ENCODE measurements at regions not wholly inside any gene's neighbourhood (a gene's known extent, or its start where the extent isn't known, plus 50 kb on each side); places are given as distances from the start of the nearest gene placed in this dataset.

GRCh38 chr5:44871401-44871800 is 62.7 kb downstream of the MRPS30 start:
- Histone ChIP-seq H3K36me3 (replicated peaks; ENCODE audit: insufficient read depth, low read length) (no peaks in the 10 kb centered on the region), H3K79me2 (ENCODE audit: low read length) (no peaks in the 10 kb centered on the region), H3K9me2 (replicated peaks; ENCODE audit: insufficient read depth, low read length) (no peaks in the 10 kb centered on the region), H3K9me3 (replicated peaks; ENCODE audit: insufficient read depth, low read length) (no peaks in the 10 kb centered on the region), H3K9ac (ENCODE audit: low read length) (no peak overlapping the region), H3K27ac (ENCODE audit: low read length) (no peak overlapping the region), H3K27me3 (replicated peaks; ENCODE audit: insufficient read depth, low read length) (no peaks in the 10 kb centered on the region), H4K20me1 (ENCODE audit: insufficient read depth, low read length) (no peaks in the 10 kb centered on the region), H2AFZ (ENCODE audit: low read length) (no peak overlapping the region), H3K4me2 (ENCODE audit: low read depth, low read length) (no peak overlapping the region), H3K4me1 (ENCODE audit: low read length) (peaks cover 10% of the 10 kb centered on the region), H3F3A (ENCODE audit: insufficient read depth, low read length) (peaks cover 8% of the 10 kb centered on the region; the same call in 1 of the 2 replicates), H3K4me3 (ENCODE audit: low read length) (no peak overlapping the region)
- DNase-seq: no peak
- TF ChIP-seq EZH2phosphoT487 (IDR thresholded peaks at IDR 0.05; ENCODE audit: low read length) (no peak), EZH2 (optimal IDR thresholded peaks at IDR 0.05; ENCODE audit: low read depth, low read length) (no peak)
- TF ChIP-seq, protein P1, sequence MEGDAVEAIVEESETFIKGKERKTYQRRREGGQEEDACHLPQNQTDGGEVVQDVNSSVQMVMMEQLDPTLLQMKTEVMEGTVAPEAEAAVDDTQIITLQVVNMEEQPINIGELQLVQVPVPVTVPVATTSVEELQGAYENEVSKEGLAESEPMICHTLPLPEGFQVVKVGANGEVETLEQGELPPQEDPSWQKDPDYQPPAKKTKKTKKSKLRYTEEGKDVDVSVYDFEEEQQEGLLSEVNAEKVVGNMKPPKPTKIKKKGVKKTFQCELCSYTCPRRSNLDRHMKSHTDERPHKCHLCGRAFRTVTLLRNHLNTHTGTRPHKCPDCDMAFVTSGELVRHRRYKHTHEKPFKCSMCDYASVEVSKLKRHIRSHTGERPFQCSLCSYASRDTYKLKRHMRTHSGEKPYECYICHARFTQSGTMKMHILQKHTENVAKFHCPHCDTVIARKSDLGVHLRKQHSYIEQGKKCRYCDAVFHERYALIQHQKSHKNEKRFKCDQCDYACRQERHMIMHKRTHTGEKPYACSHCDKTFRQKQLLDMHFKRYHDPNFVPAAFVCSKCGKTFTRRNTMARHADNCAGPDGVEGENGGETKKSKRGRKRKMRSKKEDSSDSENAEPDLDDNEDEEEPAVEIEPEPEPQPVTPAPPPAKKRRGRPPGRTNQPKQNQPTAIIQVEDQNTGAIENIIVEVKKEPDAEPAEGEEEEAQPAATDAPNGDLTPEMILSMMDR (IDR thresholded peaks at IDR 0.05; ENCODE audit: low read length): no peak

DNA sequence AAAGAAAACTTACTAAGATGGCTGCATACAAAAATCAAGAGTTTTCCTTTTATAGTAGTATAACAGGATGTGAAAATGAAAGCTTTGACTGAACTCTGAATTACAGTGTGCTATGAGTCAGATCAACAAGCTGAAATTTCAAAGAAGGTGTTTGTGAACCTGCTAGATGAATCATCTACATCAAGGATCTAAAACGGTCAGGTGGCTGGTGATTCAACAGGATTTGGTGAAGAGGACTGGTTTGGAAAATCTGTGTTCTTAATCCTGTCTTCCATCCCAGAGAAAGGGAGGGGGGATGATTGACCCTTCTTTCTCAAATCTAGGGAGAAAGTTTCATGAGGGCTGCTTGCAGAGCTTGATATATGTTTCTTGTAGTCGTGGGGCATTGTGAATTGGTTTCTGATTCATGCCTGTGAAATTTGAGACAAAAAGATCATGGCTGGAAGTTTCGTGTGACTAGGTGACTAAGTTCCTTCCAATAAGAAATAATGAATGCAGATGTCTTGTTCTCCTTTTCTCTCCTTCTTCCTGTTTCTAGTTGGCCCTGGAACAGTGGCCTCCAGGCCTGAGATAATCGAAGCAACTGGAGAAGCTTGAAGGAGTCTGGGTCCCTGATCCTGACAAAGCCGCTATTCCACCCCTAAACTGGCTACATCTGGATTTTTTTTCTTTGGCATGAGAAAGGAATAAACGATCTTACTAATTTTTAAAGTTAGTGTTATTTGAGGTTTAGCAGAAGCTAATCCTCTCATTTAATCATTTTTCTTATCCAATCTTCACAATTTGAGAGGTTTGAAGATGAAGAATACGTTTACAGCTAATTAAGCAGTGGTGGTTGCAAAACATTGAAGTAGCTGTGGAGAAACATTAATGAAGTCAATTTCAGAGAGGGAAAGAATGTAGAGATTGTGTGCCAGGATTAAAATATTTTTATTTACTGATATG is 67.2 kb downstream of the MRPS30 start:
- H3K4me2 ChIP-seq (ENCODE audit: low read depth, low read length): peak overlapping the region; percentile 44
- H3K79me2 ChIP-seq (ENCODE audit: low read length): no peaks in the 10 kb centered on the region
- H3K9me3 ChIP-seq (replicated peaks; ENCODE audit: insufficient read depth, low read length): no peaks in the 10 kb centered on the region
- peak overlapping the region; percentile 56; the same call in 1 of the 2 replicates for H3K27ac ChIP-seq (ENCODE audit: low read length)
- H3K4me1 ChIP-seq (ENCODE audit: low read length): peaks cover 10% of the 10 kb centered on the region
- TF ChIP-seq, protein P1 (IDR thresholded peaks at IDR 0.05; ENCODE audit: low read length): no peak
- TF ChIP-seq EZH2phosphoT487 (IDR thresholded peaks at IDR 0.05; ENCODE audit: low read length) (no peak), EZH2 (optimal IDR thresholded peaks at IDR 0.05; ENCODE audit: low read depth, low read length) (no peak)
- no peaks in the 10 kb centered on the region for H3K27me3 ChIP-seq (replicated peaks; ENCODE audit: insufficient read depth, low read length)
- H3K9ac ChIP-seq (ENCODE audit: low read length): no peak overlapping the region; the same call in 1 of the 2 replicates
- peak; percentile 85 for DNase-seq
- peak overlapping the region; percentile 16 for H3K4me3 ChIP-seq (ENCODE audit: low read length)
- peaks cover 8% of the 10 kb centered on the region; the same call in 1 of the 2 replicates for H3F3A ChIP-seq (ENCODE audit: insufficient read depth, low read length)
- peak overlapping the region; percentile 48 for H2AFZ ChIP-seq (ENCODE audit: low read length)
- no peaks in the 10 kb centered on the region for H3K9me2 ChIP-seq (replicated peaks; ENCODE audit: insufficient read depth, low read length)
- H4K20me1 ChIP-seq (ENCODE audit: insufficient read depth, low read length): no peaks in the 10 kb centered on the region
- no peaks in the 10 kb centered on the region for H3K36me3 ChIP-seq (replicated peaks; ENCODE audit: insufficient read depth, low read length)

DNA sequence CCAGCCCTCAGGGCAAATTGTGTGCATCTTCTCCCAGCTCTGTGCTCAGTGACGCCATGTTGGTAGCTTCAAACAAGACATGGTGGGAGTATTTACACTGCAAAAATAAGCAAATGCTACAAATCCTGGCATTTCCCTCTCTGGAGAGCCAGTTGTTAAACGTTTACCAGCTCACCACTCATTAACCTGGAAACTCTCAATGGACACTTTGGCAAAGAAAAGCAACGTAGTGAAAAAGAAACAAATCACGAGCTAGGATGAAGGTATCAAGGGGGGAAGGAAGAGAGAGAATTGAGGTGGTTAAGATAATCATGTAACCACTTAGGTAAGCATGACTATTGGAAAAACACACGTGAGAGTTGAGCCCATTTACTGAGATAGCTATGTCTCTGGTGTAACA is 72.5 kb downstream of the MRPS30 start:
- H3K4me2 ChIP-seq (ENCODE audit: low read depth, low read length): no peak overlapping the region
- H3K79me2 ChIP-seq (ENCODE audit: low read length): no peaks in the 10 kb centered on the region
- no peak overlapping the region for H3K4me3 ChIP-seq (ENCODE audit: low read length)
- H3K27ac ChIP-seq (ENCODE audit: low read length): no peak overlapping the region
- no peak for TF ChIP-seq EZH2 (optimal IDR thresholded peaks at IDR 0.05; ENCODE audit: low read depth, low read length)
- TF ChIP-seq, protein P1 (IDR thresholded peaks at IDR 0.05; ENCODE audit: low read length): no peak
- TF ChIP-seq EZH2phosphoT487 (IDR thresholded peaks at IDR 0.05; ENCODE audit: low read length): no peak
- no peaks in the 10 kb centered on the region for H3K9me2 ChIP-seq (replicated peaks; ENCODE audit: insufficient read depth, low read length)
- H3K9ac ChIP-seq (ENCODE audit: low read length): no peak overlapping the region
- H4K20me1 ChIP-seq (ENCODE audit: insufficient read depth, low read length): no peaks in the 10 kb centered on the region
- no peak for DNase-seq
- peaks cover 4% of the 10 kb centered on the region; the same call in 1 of the 2 replicates for H3F3A ChIP-seq (ENCODE audit: insufficient read depth, low read length)
- H2AFZ ChIP-seq (ENCODE audit: low read length): no peak overlapping the region
- H3K4me1 ChIP-seq (ENCODE audit: low read length): peaks cover 7% of the 10 kb centered on the region
- no peaks in the 10 kb centered on the region for H3K36me3 ChIP-seq (replicated peaks; ENCODE audit: insufficient read depth, low read length)
- no peaks in the 10 kb centered on the region for H3K27me3 ChIP-seq (replicated peaks; ENCODE audit: insufficient read depth, low read length)
- no peaks in the 10 kb centered on the region for H3K9me3 ChIP-seq (replicated peaks; ENCODE audit: insufficient read depth, low read length)

Measured in MM.1S (cell line).